KMS-11 (cell line): ENCODE measurements at regions not wholly inside any gene's neighbourhood (a gene's known extent, or its start where the extent isn't known, plus 50 kb on each side); places are given as distances from the start of the nearest gene placed in this dataset.

Experiments
- H2AFZ ChIP-seq: fragments of 200-600 bp; sonication (generic); 2 replicates; pipeline ENCODE4 v1.6.1; 2016; ENCODE audit warnings: antibody characterized with exemption, mixed run types, low read depth
- H3K27ac ChIP-seq: fragments of 200-600 bp; sonication (generic); 2 replicates; pipeline ENCODE4 v1.6.1; 2016; ENCODE audit warnings: mild to moderate bottlenecking, mixed run types
- H3K27me3 ChIP-seq: fragments of 200-600 bp; sonication (generic); 2 replicates; pipeline ENCODE4 v1.6.1; 2017; ENCODE audit warnings: mild to moderate bottlenecking, low read depth, mixed run types, moderate library complexity; ENCODE audit not compliant: insufficient read depth
- H3K36me3 ChIP-seq: fragments of 200-600 bp; sonication (generic); 2 replicates; pipeline ENCODE4 v1.6.1; 2017; ENCODE audit warnings: mild to moderate bottlenecking, mixed run types; ENCODE audit not compliant: insufficient read depth
- H3K4me1 ChIP-seq: fragments of 200-600 bp; sonication (generic); 2 replicates; pipeline ENCODE4 v1.6.1; 2016; ENCODE audit warnings: mild to moderate bottlenecking, low read depth, mixed run types; ENCODE audit not compliant: poor library complexity, severe bottlenecking
- H3K4me2 ChIP-seq: fragments of 200-600 bp; sonication (generic); 2 replicates; pipeline ENCODE4 v1.7.0; 2016; ENCODE audit warnings: mild to moderate bottlenecking, mixed run types
- H3K4me3 ChIP-seq: fragments of 200-600 bp; sonication (generic); IDR thresholded peaks from 2 replicates; pipeline ENCODE4 v1.6.1; 2017; ENCODE audit warnings: low read depth, low read length, mixed read lengths; ENCODE audit not compliant: insufficient read depth
- H3K79me2 ChIP-seq: fragments of 200-600 bp; sonication (generic); 2 replicates; pipeline ENCODE4 v1.6.1; 2016; ENCODE audit warnings: low read depth, mixed run types; ENCODE audit not compliant: insufficient read depth
- H3K9ac ChIP-seq: fragments of 200-600 bp; sonication (generic); 2 replicates; pipeline ENCODE4 v1.6.1; 2016; ENCODE audit warnings: mild to moderate bottlenecking, mixed run types
- H4K20me1 ChIP-seq: fragments of 200-600 bp; sonication (generic); 2 replicates; pipeline ENCODE4 v1.6.1; 2016; ENCODE audit warnings: mild to moderate bottlenecking, mixed run types; ENCODE audit not compliant: insufficient read depth
- CTCF ChIP-seq: fragments of 200-600 bp; sonication (generic); conservative IDR thresholded peaks from 2 replicates; pipeline ENCODE4 v1.6.1; 2017; ENCODE audit warnings: low read depth, mild to moderate bottlenecking, antibody characterized with exemption, low read length, moderate library complexity, mixed read lengths

- H3K27me3 ChIP-seq, result no peaks in the 10 kb centered on the region
- H3K4me2 ChIP-seq, result no peak overlapping the region
- H4K20me1 ChIP-seq, result no peaks in the 10 kb centered on the region
- no peak overlapping the region for H3K27ac ChIP-seq
- H3K79me2 ChIP-seq, result no peaks in the 10 kb centered on the region
- H3K9ac ChIP-seq, result no peak overlapping the region
- H2AFZ ChIP-seq, result no peak overlapping the region
- H3K36me3 ChIP-seq, result no peaks in the 10 kb centered on the region
- TF ChIP-seq CTCF, result no peak
- H3K4me3 ChIP-seq, result no peak overlapping the region
- H3K4me1 ChIP-seq, result no peaks in the 10 kb centered on the region
Measured at GRCh38 chr3:180466401-180467011, 135.5 kb upstream of the TTC14 start.

GRCh38 chr3:180467177-180467576 is 134.8 kb upstream of the TTC14 start:
- no peak for TF ChIP-seq CTCF
- H4K20me1 ChIP-seq, result no peaks in the 10 kb centered on the region
- H3K4me3 ChIP-seq, result no peak overlapping the region
- H3K36me3 ChIP-seq, result no peaks in the 10 kb centered on the region
- H3K27me3 ChIP-seq, result no peaks in the 10 kb centered on the region
- no peak overlapping the region for H3K4me2 ChIP-seq
- no peaks in the 10 kb centered on the region for H3K4me1 ChIP-seq
- H3K9ac ChIP-seq, result no peak overlapping the region
- no peak overlapping the region for H3K27ac ChIP-seq
- no peak overlapping the region for H2AFZ ChIP-seq
- no peaks in the 10 kb centered on the region for H3K79me2 ChIP-seq

DNA sequence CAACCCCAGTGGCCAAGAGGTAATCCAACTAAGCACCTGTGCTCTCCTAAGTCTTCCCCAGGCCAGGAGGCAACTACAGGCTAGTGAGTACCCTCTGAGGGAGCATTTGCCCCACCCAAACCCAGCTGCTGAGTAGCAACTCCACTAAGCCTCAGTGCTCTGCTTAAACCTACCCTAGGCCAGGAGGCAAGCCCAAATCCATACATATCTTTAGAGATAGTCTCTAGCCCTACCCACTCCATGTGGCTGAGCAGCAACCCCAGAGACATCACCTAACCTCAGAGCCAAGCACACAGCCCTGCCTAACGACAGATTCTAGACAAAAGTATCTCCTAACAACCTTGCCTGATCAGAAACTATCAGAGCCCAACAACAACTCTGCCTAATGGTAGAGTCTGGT is 132.8 kb upstream of the TTC14 start:
- Histone ChIP-seq H3K36me3 (no peaks in the 10 kb centered on the region), H3K4me2 (no peak overlapping the region), H4K20me1 (no peaks in the 10 kb centered on the region), H3K79me2 (no peaks in the 10 kb centered on the region), H3K4me1 (no peaks in the 10 kb centered on the region), H2AFZ (no peak overlapping the region), H3K9ac (no peak overlapping the region), H3K4me3 (no peak overlapping the region), H3K27me3 (no peaks in the 10 kb centered on the region), H3K27ac (no peak overlapping the region)
- no peak for TF ChIP-seq CTCF

DNA sequence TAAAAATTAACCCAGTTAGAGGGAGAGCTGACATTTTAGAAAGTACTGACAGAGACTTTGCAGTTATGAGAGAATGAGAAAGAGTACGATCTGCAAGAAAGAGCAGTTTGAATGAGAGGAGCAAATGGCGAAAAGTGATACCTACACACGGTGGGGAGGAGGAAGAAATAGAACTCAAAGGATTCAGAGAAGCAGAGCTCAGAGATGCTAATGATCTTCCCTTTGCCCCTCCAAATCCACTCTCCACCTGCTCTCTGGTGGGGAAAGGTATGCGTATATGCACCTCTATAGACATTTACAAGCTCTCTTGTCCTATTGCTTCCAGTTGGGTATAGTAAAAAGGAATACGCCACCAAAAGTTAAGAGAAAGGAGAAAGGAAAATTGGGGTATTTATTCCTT is 123.3 kb upstream of the TTC14 start:
- H3K9ac ChIP-seq, result no peak overlapping the region
- H3K4me2 ChIP-seq, result no peak overlapping the region
- H3K79me2 ChIP-seq, result no peaks in the 10 kb centered on the region
- no peaks in the 10 kb centered on the region for H3K27me3 ChIP-seq
- H3K27ac ChIP-seq, result no peak overlapping the region
- no peaks in the 10 kb centered on the region for H3K36me3 ChIP-seq
- H3K4me3 ChIP-seq, result no peak overlapping the region
- no peak for TF ChIP-seq CTCF
- no peaks in the 10 kb centered on the region for H4K20me1 ChIP-seq
- H2AFZ ChIP-seq, result no peak overlapping the region
- H3K4me1 ChIP-seq, result no peaks in the 10 kb centered on the region
